SU-DHL-6 (cell line): ENCODE measurements at regions not wholly inside any gene's neighbourhood (a gene's known extent, or its start where the extent isn't known, plus 50 kb on each side); places are given as distances from the start of the nearest gene placed in this dataset.

Experiments used
- H2AFZ ChIP-seq: fragments of 200-600 bp; sonication (generic); 2 replicates; pipeline ENCODE4 v1.6.1; 2014; ENCODE audit warnings: low read depth, mild to moderate bottlenecking, moderate library complexity, mixed read lengths, antibody characterized with exemption, low read length; ENCODE audit not compliant: severe bottlenecking
- H3F3A ChIP-seq: fragments of 200-600 bp; shearing (Covaris generic); 2 replicates; pipeline ENCODE4 v1.6.0; 2016; ENCODE audit warnings: antibody characterized with exemption, mild to moderate bottlenecking; ENCODE audit not compliant: insufficient read depth
- H3K27ac ChIP-seq: fragments of 200-600 bp; sonication (generic); 2 replicates; pipeline ENCODE4 v1.5.1; 2016; ENCODE audit warnings: low read depth, mild to moderate bottlenecking, low read length, moderate library complexity, mixed read lengths
- H3K27me3 ChIP-seq: fragments of 200-600 bp; sonication (generic), shearing (Covaris generic); 2 replicates; pipeline ENCODE4 v1.6.0; 2014; ENCODE audit warnings: mild to moderate bottlenecking, low read length
- H3K36me3 ChIP-seq: fragments of 200-600 bp; sonication (generic); 2 replicates; pipeline ENCODE4 v1.6.1; 2014; ENCODE audit warnings: mild to moderate bottlenecking, low read length, mixed read lengths
- H3K4me2 ChIP-seq: fragments of 300-600, 200-600 bp; shearing (Covaris generic), sonication (generic); 2 replicates; pipeline ENCODE4 v1.6.0; 2014; ENCODE audit warnings: low read length, low read depth, mild to moderate bottlenecking; ENCODE audit not compliant: poor library complexity, severe bottlenecking
- H3K4me3 ChIP-seq: fragments of 200-600 bp; sonication (generic); 2 replicates; pipeline ENCODE4 v1.5.1; 2014; ENCODE audit warnings: antibody characterized with exemption, low read length, mild to moderate bottlenecking, mixed read lengths; ENCODE audit not compliant: insufficient read depth, poor library complexity, severe bottlenecking
- H3K79me2 ChIP-seq: fragments of 200-600 bp; sonication (generic); 2 replicates; pipeline ENCODE4 v1.6.1; 2014; ENCODE audit warnings: mild to moderate bottlenecking, low read length, moderate library complexity; ENCODE audit not compliant: insufficient read depth
- H3K9ac ChIP-seq: fragments of 200-600 bp; sonication (generic); 2 replicates; pipeline ENCODE4 v1.7.0; 2014; ENCODE audit warnings: mild to moderate bottlenecking, low read length
- H3K9me2 ChIP-seq: fragments of 200-600 bp; sonication (generic); replicated peaks from 2 replicates; pipeline ENCODE4 v1.6.1; 2014; ENCODE audit warnings: low read length; ENCODE audit not compliant: insufficient read depth
- H3K9me3 ChIP-seq: fragments of 200-600 bp; sonication (generic); 2 replicates; pipeline ENCODE4 v1.6.1; 2014; ENCODE audit warnings: low read length, mixed read lengths; ENCODE audit not compliant: insufficient read depth
- H4K20me1 ChIP-seq: fragments of 200-600 bp; sonication (generic); 2 replicates; pipeline ENCODE4 v1.6.1; 2014; ENCODE audit warnings: low read depth, mild to moderate bottlenecking, antibody characterized with exemption, low read length, moderate library complexity, mixed read lengths
- EZH2phosphoT487 ChIP-seq: fragments of 200-600 bp; sonication (generic), shearing (Covaris generic); conservative IDR thresholded peaks from 2 replicates; pipeline ENCODE4 v1.6.1; 2018; ENCODE audit warnings: mild to moderate bottlenecking, antibody characterized with exemption, low read length, moderate library complexity, mixed read lengths
- TF ChIP-seq, protein P1 (sequence below): fragments of 200-600 bp; sonication (generic); IDR thresholded peaks from one replicate; pipeline ENCODE4 v1.5.1; 2017; ENCODE audit warnings: antibody characterized with exemption, mild to moderate bottlenecking, low read length, moderate library complexity; ENCODE audit not compliant: insufficient read depth, poor library complexity, severe bottlenecking

DNA sequence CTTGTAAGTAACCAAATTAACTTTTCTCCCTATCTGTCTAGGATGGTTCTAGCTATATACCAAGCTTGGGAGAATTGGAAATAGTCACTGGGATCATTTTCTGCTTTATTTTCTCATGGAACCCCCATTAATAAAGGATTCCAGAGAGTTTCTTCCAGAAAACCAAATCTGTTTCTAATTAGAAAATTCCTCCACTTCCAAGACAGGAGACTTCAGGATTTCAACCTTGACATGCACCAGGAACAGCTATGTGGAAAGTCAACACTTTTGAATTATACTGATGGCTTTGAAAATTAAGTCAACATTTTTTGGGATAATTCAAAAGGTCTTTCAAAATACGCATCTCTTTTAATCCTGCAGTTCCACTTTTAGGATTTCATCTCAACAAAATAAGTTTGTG, 138.3 kb downstream of the MEX3B start:
- TF ChIP-seq, protein P1, sequence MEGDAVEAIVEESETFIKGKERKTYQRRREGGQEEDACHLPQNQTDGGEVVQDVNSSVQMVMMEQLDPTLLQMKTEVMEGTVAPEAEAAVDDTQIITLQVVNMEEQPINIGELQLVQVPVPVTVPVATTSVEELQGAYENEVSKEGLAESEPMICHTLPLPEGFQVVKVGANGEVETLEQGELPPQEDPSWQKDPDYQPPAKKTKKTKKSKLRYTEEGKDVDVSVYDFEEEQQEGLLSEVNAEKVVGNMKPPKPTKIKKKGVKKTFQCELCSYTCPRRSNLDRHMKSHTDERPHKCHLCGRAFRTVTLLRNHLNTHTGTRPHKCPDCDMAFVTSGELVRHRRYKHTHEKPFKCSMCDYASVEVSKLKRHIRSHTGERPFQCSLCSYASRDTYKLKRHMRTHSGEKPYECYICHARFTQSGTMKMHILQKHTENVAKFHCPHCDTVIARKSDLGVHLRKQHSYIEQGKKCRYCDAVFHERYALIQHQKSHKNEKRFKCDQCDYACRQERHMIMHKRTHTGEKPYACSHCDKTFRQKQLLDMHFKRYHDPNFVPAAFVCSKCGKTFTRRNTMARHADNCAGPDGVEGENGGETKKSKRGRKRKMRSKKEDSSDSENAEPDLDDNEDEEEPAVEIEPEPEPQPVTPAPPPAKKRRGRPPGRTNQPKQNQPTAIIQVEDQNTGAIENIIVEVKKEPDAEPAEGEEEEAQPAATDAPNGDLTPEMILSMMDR: no peak
- TF ChIP-seq EZH2phosphoT487: no peak
- Histone ChIP-seq H3K9me3 (no peaks in the 10 kb centered on the region), H3F3A (no peaks in the 10 kb centered on the region), H3K27ac (no peak overlapping the region), H3K27me3 (no peaks in the 10 kb centered on the region), H3K4me3 (no peak overlapping the region), H3K4me2 (no peak overlapping the region), H3K79me2 (no peaks in the 10 kb centered on the region), H2AFZ (no peak overlapping the region), H3K36me3 (no peaks in the 10 kb centered on the region), H3K9ac (no peak overlapping the region), H3K9me2 (no peaks in the 10 kb centered on the region), H4K20me1 (no peaks in the 10 kb centered on the region)

DNA sequence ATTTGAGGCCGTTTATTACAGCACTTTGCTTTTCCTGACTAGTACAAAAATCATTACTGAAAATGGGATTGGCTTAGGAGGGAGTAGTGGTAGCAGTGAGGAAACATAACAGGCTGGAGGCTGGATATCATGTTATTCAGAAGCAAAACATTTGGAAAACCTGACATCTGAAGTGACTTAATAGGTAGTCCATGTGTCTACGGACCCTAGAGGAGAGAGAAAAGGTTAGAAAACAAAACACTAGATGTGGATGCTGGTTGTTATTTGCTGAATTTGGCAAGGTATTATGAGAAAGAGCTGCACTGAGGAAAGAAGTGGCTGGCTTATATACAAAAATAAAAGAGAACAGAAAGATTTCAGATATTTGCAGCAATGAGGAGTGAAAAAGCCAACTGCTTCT, 139.9 kb downstream of the MEX3B start:
- Histone ChIP-seq H3K4me2 (no peak overlapping the region), H3K36me3 (no peaks in the 10 kb centered on the region), H3K9ac (no peak overlapping the region), H3K9me2 (no peaks in the 10 kb centered on the region), H2AFZ (no peak overlapping the region), H3K79me2 (no peaks in the 10 kb centered on the region), H3F3A (no peaks in the 10 kb centered on the region), H3K9me3 (no peaks in the 10 kb centered on the region), H4K20me1 (no peaks in the 10 kb centered on the region), H3K27ac (no peak overlapping the region), H3K27me3 (no peaks in the 10 kb centered on the region), H3K4me3 (no peak overlapping the region)
- TF ChIP-seq, protein P1: no peak
- TF ChIP-seq EZH2phosphoT487: no peak

DNA sequence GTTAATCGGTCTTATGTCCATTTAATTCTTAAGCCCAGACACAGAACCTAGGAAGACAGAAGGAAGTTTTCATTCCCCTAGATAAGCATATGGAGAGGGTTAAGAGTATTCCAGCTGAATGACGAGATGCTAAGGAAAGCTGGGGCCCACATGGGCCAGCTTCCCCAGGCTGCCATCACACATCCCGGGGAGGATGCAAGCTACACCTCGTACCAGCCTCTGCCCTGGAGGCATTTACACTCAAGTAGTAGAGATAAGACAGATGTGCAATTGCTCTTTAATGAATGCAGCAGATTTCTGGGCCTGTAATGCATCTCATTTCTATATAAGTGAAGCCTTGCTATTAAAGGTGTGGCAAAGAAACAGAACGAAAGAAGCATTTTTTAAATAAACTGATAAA, 144.5 kb downstream of the MEX3B start:
- TF ChIP-seq, protein P1: no peak
- no peak for TF ChIP-seq EZH2phosphoT487
- H3K27me3 ChIP-seq: no peaks in the 10 kb centered on the region

More for the DNA sequence above, 144.5 kb downstream of the MEX3B start:
- Histone ChIP-seq H4K20me1 (no peaks in the 10 kb centered on the region), H3K9ac (no peak overlapping the region), H3K36me3 (no peaks in the 10 kb centered on the region), H3K27ac (no peak overlapping the region), H3K9me2 (no peaks in the 10 kb centered on the region), H3K4me2 (no peak overlapping the region), H2AFZ (no peak overlapping the region), H3K9me3 (no peaks in the 10 kb centered on the region), H3K79me2 (no peaks in the 10 kb centered on the region), H3K4me3 (no peak overlapping the region), H3F3A (no peaks in the 10 kb centered on the region)
